COLO668 (cell line): ENCODE measurements at regions not wholly inside any gene's neighbourhood (a gene's known extent, or its start where the extent isn't known, plus 50 kb on each side); places are given as distances from the start of the nearest gene placed in this dataset.

Source experiments
- DNase-seq: peaks from one replicate; lab custom pipeline; 2025; ENCODE audit not compliant: unreplicated experiment; lab: John Stamatoyannopoulos, UW

DNA sequence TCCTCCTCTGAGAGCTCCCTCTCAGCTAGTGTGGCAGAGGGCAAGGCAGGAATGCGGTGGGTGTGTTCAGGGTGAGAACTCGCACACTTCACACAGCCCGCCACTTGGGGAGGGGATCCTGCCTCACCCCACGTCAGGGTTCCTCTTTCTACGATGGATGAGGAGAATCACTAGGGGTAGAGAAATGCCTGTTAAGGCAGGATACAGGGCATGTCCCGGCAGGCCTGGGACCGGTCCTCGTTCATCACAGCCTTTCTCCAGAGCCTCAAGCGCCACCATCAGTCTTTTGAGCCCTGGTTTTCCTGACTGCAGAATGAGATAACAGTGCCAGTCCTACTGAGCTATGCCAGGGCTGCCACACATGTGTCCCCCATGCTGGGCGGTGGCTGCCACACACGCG lies 546.7 kb upstream of the ADARB2 start:
- DNase-seq, result no peak

DNA sequence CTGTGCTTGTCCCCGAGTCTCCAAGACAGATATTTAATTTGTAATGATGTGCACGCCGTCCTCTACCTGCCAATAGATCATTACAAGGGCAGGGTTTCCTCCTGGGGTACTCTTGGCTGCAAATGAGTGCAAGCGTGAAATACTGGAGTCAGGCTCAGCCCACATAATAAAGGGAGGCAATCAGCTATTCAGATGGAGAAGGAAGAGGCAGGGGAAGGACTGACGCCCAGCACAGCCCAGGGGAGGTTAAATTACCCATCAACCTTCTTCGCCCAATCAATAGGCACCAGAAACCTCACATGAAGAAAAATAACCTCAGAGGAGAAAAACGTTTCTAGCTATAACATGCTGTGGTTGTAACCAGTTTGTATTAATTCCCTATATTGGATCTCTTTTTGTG lies 544.9 kb upstream of the ADARB2 start:
- DNase-seq, result no peak

DNA sequence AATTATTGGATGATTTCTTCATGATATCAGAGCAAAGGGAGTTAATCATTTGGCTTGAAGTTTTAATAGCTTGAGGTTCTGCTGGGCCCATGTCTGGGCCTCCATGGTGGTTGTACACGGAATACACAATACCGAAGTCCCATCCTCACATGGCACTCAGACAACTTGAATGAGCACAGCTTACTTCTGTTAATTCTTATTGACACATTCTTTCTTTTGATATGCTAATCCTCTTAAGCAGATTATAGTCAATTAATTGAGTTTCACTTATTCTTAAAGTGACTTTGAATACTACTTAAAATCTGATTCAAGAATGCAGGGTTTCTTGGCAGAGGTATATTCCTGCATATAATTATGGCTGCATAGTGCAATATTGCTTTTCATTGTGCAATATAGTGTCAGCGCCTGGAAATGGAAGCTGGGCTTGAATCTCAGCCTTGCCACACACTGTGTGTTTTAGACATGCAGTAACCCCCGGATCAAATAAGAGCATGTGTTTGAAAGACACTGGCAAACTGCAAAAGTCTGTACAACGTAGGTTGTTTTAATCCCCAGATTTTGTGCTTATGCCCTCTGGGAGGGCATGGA lies 543.5 kb upstream of the ADARB2 start:
- DNase-seq, result no peak

DNA sequence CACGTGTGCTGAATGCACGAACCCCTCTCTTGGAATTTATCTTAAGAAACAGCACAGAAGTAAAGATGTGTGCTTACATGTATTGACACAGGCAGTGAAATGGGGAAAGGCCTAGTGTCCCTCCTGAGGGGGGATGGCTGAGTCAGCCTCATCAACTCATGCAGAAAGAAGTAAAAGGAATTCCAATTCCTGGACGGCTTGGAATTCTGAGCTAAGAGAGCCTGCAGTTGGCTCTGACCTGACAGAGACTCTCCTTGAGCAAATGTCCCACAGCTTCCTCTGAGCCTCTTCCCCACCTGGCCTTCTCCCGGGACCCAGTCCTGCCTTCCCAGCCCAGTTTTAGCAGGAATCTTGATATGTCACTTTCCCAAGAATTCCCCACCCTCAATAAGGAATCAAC lies 542.4 kb upstream of the ADARB2 start:
- no peak for DNase-seq

DNA sequence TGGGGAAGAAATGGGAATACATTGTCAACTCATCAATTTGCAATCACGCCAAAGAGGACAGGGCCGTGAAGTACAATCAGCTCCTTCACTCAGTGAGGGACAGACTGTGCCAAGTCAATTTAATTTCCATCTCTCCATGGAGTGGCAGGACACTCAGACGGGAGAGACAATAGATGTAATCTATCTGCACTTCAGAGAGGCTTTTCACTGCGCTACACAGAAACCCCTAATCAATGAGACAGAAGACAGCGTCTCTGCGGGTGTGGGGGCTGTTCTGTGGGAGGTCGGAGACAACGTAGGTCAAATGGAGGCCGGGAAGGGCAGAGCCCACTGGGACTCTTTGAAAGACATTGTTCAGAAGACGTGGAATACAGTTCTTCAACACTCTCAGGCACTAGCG lies 541.0 kb upstream of the ADARB2 start:
- DNase-seq, result no peak

DNA sequence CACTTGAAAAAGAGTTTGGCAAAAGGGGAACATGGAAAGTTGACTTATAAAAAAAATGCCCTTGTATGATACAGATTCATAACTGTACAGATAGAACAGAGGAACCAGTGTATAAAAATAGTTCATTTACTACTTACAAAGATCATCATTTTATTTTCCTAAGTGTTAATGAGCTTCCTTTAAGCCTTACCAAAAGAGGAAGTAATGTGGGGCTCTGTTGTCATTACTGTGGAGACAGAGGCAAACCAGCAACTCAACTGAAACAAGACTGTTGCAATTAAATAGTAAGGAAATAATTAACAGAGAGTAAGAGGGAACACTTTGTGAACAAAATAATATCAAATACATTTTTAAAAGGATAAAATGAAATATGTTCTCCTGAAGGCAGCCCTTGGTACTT lies 526.2 kb upstream of the ADARB2 start:
- DNase-seq, result no peak

DNA sequence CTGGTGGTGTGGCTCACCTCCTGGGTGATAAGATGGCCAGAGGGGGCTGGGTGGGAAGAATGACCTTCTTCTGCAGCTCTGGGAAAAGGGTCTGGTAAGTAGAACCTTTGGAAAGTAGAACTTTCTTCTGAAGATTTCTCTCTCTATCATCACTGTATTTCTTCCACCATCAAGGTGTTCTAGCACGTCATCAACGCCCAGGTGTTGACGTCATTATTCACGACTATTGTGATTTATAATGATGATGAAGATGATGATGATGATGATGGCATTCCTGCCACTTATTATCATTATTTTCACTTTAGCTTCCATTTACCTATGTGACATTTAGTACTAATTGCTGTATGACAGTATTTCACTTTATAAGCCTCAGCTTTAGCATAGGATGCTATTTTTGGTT lies 525.6 kb upstream of the ADARB2 start:
- DNase-seq, result no peak

DNA sequence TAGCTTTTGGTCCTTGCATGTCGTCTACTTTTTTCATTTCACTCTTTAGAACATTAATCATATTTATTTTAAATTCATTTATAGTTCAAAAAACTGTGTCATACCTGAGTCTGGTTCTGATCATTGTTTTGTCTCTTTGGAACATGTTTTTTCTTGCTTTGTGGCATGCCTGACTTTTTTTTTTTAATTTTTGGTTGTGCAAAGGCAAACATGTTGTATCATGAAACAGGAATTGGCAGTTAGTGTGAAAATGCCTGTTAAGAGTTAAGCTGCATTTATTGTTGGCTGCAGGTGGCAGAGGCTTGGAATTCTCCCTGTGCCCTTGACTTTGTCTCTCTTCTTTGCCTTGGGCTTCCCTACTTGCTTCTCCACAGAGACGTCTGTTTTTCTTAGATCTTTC lies 525.0 kb upstream of the ADARB2 start:
- DNase-seq, result no peak

DNA sequence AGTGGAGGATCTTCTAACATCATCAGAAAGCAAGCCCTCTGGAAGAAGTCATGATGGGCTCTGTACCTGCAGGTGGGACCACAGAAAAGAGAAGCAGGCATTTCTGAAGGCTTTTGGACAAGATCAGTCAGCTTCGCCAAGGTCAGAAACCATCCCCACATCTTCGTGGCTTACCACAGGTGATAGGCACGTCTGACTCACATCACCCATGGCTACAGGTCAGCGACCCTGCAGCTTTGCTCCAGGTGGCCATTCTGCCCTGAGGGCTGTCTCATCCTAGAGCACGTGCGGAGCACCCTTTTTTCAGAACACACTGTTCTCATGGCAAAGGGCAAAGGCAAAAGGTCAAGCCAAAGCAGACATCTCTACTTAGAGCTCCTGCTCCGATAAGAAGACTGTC lies 518.9 kb upstream of the ADARB2 start:
- no peak for DNase-seq

DNA sequence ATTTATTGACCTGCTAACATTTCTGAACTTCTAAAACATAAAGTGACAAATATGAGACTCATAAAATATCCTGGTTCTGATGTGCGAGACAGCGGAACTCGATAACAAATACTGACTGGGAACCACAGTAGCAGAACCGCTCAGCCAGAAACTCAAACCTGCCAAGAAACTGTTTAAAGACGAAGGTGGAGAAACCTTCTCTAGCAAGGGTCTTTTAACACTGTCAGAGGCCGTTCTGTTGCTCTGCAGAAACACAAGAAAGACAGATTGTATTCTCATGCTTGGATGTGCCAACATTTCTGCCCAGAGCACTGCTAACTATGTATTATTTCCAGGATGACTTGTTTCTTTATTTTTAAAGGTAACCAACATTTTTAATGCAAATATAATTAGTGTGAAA lies 514.8 kb upstream of the ADARB2 start:
- DNase-seq, result no peak

DNA sequence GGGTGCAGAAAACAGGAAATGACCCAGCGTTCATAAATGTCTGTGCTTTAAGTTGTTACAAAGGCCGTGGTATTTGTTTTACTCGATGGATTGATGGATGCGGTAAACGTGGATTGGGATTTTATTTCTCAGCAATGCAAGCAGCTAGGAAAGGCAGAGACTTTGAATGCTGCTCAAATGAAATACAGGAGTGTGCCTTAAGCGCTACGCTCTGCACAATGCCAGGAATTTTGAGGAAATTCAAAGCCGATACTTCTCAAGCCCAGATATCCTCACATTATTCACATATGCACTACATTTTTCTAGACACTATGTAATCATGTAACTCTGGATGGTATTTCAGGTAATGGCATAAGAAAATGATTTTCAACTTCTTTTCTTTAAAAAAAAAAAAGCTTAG lies 514.3 kb upstream of the ADARB2 start:
- no peak for DNase-seq

DNA sequence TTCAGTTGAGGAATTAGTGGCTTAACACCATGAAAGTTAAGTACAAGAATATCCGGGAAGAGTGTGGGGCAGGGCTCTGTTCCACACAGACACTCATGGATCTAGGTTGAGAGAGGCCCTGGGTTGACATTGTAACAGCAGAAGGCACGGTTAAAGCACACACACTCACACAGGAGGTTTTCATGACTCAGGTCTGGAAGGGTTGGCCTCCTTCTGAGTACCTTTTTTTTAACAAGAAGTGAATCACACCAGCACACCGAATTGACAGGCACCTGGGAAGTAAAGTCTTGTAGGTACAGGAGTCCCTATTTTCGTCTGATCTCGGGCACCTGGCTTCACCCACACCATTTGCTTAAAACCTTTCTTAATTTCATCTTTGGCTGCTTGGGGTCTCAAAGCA lies 509.4 kb upstream of the ADARB2 start:
- no peak for DNase-seq

DNA sequence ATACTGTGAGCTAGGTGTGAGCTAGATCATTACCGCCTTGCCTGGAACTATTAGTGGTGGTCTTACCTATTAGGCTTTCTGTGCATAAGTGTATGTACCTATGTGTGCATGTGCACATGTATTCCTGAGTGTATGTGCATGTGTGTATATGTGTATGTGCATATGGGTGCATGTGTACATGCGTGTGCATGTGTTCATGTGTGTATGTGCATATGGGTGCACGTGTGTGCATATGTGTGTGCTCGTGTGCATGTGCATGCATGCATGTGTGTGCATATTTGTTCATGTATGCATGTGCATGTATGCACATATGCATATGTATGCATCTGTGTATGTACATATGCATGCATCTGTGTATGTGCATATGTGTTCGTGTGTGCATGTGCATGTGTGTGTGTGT lies 508.3 kb upstream of the ADARB2 start:
- no peak for DNase-seq

DNA sequence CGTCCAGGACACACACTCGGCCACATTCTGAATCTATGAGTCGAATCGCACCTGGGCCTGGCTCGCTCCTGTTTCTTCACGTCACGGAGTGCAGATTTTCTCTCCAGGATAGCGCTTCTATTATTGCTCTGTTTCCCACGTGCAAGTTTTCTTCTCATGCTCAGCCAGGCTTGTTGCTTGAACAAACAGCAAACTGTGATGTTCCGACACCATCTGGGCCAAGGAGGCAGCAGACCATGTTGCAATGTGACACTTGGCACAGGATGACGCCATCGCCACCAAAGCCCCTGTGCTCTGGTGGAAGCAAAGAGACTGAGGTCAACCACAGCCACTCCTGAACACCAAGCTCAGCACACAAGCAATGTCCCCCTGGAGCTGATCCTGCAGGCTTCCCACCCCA lies 507.1 kb upstream of the ADARB2 start:
- no peak for DNase-seq

DNA sequence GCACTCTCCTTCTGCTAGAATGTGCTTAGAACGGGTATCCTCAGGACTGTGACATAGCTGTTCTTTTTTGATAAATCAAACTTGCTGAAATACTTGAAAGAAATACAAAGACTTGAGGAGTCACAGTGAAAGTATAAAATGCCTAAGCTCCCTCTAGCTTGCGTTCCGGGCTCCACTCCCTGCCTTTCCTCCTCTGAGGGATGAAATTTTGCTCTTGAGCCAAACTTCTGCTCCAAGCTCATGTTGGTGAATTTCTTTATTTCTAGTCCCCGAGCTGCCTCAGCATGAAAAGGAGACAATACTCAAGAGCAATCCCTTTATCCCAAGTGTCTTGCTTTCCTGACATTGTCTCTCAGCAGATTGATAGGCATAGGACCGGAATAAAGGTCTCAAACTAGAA lies 499.6 kb upstream of the ADARB2 start:
- no peak for DNase-seq

DNA sequence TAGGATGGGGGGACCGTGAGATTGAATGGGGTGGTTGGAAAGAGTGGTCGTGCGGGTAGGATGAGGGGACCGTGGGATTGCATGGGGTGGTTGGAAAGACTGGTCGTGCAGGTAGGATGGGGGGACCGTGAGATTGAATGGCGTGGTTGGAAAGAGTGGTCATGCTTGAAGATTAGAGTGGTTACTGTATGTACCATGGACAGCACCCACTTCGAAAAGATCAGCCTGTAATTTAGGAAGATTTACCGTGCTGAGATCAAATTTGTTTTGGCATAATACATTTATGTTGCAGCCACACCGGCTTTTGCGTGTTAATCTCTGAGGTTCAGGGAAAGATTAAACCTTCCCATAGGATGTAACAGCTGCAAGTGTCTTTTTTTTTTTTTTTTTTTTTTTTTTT lies 495.2 kb upstream of the ADARB2 start:
- no peak for DNase-seq

DNA sequence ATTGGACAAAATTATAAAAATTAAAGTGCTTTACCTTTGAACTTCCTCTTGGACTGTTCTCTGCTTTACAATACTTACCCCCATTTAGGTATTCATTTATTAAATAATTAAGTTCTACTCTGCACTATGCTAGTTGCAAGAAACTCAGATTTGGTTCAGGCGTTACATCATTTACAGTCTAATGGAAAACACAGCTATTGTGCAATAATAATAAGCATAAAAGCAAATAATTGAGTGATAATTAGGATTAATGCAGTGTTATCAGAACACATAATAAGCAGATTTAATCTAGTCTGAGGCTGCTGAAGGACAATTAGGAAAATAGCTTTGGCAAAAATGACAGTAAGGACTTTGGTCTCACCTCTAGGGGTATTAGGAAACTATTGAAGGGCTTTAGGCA lies 493.2 kb upstream of the ADARB2 start:
- no peak for DNase-seq

DNA sequence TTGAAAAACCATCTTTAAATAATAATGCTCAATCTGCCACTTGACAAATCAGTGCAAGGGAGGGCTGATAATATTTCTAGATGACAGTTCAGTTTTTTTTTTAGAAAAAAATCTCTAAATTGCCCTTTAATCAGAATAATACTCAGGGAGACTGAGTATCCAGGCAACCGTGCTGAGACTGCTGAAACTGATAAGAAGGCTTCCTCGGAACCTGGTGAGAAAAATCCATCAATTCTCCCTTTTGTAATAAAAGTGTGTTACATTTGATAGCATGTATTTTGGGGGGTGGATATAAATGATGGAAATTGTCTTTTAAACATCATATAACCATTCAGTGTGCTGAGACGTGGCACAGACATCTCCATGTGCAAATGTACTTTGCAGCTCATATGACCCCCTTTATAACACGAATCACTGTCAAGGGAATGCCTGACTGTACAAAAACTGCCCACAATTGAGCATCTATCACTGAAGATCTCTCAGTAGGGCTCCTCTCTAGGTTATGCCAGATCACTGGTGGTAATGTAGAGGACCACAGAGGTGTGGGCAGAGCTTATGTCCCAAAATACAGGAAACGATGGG lies 491.1 kb upstream of the ADARB2 start:
- no peak for DNase-seq

DNA sequence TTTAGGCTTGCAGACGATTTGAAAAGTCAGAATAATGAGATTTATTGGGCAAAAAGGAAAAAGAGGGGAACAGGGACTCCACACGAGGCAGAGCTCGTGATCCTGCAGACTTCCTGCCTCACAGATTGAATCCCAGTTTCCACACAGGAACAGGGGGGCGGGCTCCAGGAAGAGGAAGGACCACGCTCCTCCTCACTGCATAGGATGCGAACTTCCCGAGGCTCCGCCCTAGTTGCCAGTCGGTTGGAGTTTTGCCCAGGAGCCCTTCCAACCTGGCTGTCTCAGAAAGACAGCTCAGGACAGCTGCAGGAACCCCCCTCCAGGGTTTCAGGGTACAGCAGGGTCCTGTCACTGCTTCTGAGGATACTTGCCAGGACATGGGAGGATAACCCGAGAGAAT lies 488.3 kb upstream of the ADARB2 start:
- no peak for DNase-seq

DNA sequence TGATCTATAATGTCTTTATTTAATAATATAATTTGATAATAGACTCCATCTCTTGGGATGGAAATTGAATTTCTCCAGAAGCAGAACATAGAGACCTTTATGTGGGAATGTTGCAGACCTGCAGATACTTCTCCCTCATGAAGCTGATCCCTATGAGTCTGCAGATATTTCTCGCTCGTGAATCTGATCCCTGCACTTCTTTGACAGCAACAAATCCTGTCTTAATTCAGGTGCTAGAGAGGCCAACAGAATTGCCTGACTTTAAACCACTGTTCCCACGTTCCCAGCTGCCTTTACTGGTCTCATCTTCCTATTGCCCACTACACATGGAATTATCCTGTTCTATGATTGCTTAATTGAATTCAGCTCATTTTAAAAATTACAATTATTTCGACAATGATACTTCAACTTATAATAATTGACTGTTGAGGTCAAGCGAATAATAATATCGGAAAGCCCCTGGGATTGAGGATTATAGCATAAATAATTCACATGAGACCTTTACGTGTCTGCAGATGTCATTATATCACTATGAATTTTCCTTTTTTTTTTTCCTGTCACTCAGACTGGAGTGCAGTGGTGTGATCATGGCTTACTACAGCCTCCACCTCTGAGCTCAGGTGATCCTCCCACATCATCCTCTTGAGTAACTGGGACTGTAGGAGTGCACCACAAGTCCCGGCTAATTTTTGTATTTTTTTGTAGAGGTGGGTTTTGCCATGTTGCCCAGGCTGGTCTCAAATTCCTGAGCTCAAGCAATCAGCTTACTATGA lies 486.4 kb upstream of the ADARB2 start:
- no peak for DNase-seq

DNA sequence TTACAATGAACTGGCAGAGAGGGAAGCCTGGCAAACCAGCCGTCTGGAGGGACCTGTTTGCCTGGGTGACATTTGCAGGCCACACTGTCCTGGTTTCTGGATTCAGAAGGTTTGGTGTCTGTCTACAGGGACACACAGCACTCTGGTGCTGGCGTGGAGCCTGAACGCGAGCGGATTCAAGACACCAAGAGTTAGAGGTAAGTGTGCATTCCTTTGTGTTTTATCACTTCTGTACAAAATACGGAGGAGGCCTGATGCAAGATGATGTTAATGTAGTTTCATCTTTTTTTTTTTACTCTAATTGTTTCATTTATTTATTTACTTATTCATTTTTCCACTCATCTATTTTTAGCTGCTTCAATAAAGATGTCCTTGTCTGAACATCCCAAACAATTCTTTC lies 485.3 kb upstream of the ADARB2 start:
- no peak for DNase-seq

DNA sequence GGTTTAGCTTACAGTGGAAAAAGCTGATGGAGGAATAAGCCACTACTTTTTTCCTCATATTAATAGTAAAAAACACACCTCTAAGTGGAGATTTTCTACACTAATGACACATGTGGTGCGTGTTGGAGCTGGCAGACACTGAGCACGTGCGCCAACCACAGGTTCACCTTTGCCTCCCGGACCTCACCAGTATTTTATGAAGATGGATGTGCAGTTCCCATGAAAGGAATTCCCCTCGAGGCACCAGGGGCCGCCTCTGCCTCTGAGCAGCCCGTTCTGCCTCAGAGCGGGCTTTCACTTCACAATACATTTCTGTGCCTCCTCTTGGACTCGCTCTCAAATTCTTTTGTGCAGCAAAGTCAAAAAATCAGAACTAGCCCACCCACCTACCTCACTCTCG lies 477.5 kb upstream of the ADARB2 start:
- no peak for DNase-seq

DNA sequence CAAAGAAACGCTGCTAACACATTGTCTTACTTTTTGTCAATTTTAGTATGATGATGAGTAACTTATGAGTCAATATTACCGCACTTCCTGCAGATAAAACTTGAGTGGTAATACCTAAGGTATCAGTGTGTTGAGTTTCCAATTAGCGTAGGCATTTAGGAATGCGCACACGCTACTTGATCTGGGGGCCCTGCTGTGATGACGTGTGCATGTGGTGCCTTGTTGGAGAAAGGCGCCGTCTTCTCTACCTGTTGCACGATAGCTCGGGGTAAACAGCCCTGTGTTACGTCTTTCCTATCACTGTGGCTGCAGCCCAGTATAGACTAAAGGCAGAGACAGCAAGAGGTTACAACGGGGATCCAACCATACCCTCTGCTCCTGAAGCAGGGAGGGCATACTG lies 476.8 kb upstream of the ADARB2 start:
- DNase-seq, result no peak
